ENCODE measurements at regions not wholly inside any gene's neighbourhood (a gene's known extent, or its start where the extent isn't known, plus 50 kb on each side); places are given as distances from the start of the nearest gene placed in this dataset.

DNA sequence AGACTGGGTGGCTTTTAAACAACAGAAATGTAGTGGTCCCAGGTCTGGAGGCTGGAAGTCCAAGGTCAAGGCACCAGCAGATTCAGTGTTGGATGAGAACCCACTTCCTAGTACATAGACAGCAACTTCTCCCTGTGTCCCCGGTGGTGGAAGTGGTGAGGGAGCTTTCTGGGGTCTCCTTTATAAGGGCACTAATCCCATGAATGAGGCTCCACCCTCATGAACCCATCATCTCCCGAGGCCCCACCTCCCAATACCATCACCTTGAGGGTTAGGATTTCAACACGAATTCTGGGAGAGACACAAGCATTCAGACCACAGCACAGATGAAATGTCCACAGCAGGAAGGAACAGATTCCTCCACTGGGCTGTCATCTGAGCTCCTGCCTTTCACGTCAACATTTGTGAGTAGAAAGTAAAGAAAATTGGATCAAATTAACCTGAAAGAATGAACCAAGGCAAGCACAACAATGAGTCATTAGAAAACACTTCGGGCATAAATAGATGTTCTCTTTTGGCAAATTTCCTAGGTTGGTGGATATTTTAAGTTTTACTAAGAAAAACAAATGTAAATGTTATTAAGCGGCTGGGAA lies 130.7 kb downstream of the RNASET2 start:
- no peak for TF ChIP-seq OSR1 (CRISPR knock-in tag; IDR thresholded peaks at IDR 0.05)
- no peak for TF ChIP-seq ZNF70 (CRISPR knock-in tag; IDR thresholded peaks at IDR 0.05)
- no peak for TF ChIP-seq ZC3H10 (CRISPR knock-in tag; IDR thresholded peaks at IDR 0.05)
- no peak for TF ChIP-seq BACH2 (CRISPR knock-in tag; IDR thresholded peaks at IDR 0.05; ENCODE audit: borderline replicate concordance)
- no peak for TF ChIP-seq TCF4 (CRISPR knock-in tag; IDR thresholded peaks at IDR 0.05; ENCODE audit: borderline replicate concordance)
- TF ChIP-seq RARB (CRISPR knock-in tag; IDR thresholded peaks at IDR 0.05): no peak
- no peak for TF ChIP-seq ZFP30 (CRISPR knock-in tag; IDR thresholded peaks at IDR 0.05)

Measured in SK-N-SH treated with all-trans-retinoic acid at 6 μM for 48 hours (cell line).